CD4-positive, alpha-beta T cell (primary cell): ENCODE measurements at regions not wholly inside any gene's neighbourhood (a gene's known extent, or its start where the extent isn't known, plus 50 kb on each side); places are given as distances from the start of the nearest gene placed in this dataset.

Experiments
- ATAC-seq: fragments of 200-7000 bp; cut with Tn5 transposase; one replicate; pipeline ENCODE4 v1.10.0; 2022; ENCODE audit warnings: mild to moderate bottlenecking; ENCODE audit not compliant: poor library complexity
- CTCF ChIA-PET: fragments of 350-600 bp; sonication (Branson Sonifier 250); formaldehyde crosslinking; loops from one replicate; lab custom pipeline; 2021; ENCODE audit warnings: antibody characterized with exemption, inconsistent platforms; lab: Charles Lee
- POLR2A ChIA-PET: fragments of 350-600 bp; sonication (Branson Sonifier 250); formaldehyde crosslinking; loops from one replicate; lab custom pipeline; 2021; ENCODE audit warnings: antibody characterized with exemption, inconsistent platforms; lab: Charles Lee
- DNase-seq, 14 experiments: peaks; one replicate each; pipeline ENCODE4 v3.0.0-alpha.2; 2013 to 2020; ENCODE audit warnings: mixed read lengths in 2 of 14
- H3K27ac ChIP-seq, 2 donors: one replicate each; pipeline versions ENCODE4 v1.5.1 to v1.7.0; 2013; ENCODE audit warnings: low read length in 2 of 2, low read depth in 1 of 2, mild to moderate bottlenecking in 1 of 2
- H3K27me3 ChIP-seq, 2 experiments: 1 replicate in 1 of 2; 2 replicates in 1 of 2; pipeline versions ENCODE4 v1.6.1 to v1.7.0; 2013; ENCODE audit warnings: low read length in 2 of 2, control low read depth in 1 of 2, mild to moderate bottlenecking in 1 of 2, moderate library complexity in 1 of 2; ENCODE audit not compliant: insufficient read depth in 2 of 2, control insufficient read depth in 1 of 2
- H3K36me3 ChIP-seq: one replicate; pipeline ENCODE4 v1.6.1; 2013; ENCODE audit warnings: low read length, control low read depth; ENCODE audit not compliant: insufficient read depth
- H3K4me1 ChIP-seq: one replicate; pipeline ENCODE4 v1.6.1; 2013; ENCODE audit warnings: low read length, control low read depth; ENCODE audit not compliant: insufficient read depth
- H3K4me3 ChIP-seq: one replicate; pipeline ENCODE4 v1.5.1; 2013; ENCODE audit warnings: mild to moderate bottlenecking, low read length, moderate library complexity
- H3K9me3 ChIP-seq, 2 experiments: 1 replicate in 1 of 2; 2 replicates in 1 of 2; pipeline versions ENCODE4 v1.6.1 to v1.7.0; 2013; ENCODE audit warnings: low read length in 2 of 2, mild to moderate bottlenecking in 2 of 2, control low read depth in 1 of 2, moderate library complexity in 1 of 2; ENCODE audit not compliant: control insufficient read depth in 1 of 2, insufficient read depth in 1 of 2
- H3K27ac Mint-ChIP-seq: one replicate; pipeline ENCODE4 v1.8.0; 2020; ENCODE audit warnings: mixed read lengths
- H3K27me3 Mint-ChIP-seq: one replicate; pipeline ENCODE4 v1.8.0; 2021; ENCODE audit warnings: mixed read lengths
- H3K36me3 Mint-ChIP-seq: one replicate; pipeline ENCODE4 v1.8.0; 2021; ENCODE audit warnings: low read depth, mixed read lengths
- H3K4me1 Mint-ChIP-seq: one replicate; pipeline ENCODE4 v1.8.0; 2021; ENCODE audit warnings: low read depth, mixed read lengths
- H3K4me3 Mint-ChIP-seq: one replicate; pipeline ENCODE4 v1.8.0; 2020; ENCODE audit warnings: mild to moderate bottlenecking, mixed read lengths
- H3K9me3 Mint-ChIP-seq: one replicate; pipeline ENCODE4 v1.8.0; 2020; ENCODE audit warnings: mixed read lengths
- intact Hi-C, 2 experiments: fragments of 100-400 bp; cut with DNase I in 1 of 2; cut with micrococcal nuclease in 1 of 2; formaldehyde crosslinking; loops; one replicate each; pipeline versions ENCODE4 v1.15.1 to v1.9.0; 2023 to 2025; cut with DNase I, micrococcal nuclease
- TF ChIP-seq, protein P1 (sequence below): fragments of 200-600 bp; IDR thresholded peaks from one replicate; pipeline ENCODE4 v1.8.0; 2022; ENCODE audit warnings: antibody characterized with exemption, mild to moderate bottlenecking

DNA sequence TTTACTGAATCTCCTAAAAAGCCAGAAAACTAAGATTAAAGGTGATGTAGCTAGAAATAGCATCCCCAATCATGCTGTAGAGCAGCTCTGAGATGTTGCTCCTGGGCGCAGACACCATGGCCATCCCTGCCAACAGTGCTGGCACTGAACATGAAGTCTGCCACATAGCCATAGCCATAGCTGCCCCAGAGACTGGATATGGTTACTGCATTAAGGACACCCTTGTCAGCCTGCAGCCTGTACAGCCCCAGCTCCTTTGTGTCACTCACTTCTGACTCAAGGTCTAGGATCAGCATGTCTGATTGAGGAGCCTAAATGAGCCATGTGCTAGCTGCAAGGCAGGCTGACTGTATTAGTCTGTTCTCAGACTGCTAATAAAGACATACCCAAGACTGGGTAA, 284.6 kb downstream of the RPS24 start:
- TF ChIP-seq, protein P1, sequence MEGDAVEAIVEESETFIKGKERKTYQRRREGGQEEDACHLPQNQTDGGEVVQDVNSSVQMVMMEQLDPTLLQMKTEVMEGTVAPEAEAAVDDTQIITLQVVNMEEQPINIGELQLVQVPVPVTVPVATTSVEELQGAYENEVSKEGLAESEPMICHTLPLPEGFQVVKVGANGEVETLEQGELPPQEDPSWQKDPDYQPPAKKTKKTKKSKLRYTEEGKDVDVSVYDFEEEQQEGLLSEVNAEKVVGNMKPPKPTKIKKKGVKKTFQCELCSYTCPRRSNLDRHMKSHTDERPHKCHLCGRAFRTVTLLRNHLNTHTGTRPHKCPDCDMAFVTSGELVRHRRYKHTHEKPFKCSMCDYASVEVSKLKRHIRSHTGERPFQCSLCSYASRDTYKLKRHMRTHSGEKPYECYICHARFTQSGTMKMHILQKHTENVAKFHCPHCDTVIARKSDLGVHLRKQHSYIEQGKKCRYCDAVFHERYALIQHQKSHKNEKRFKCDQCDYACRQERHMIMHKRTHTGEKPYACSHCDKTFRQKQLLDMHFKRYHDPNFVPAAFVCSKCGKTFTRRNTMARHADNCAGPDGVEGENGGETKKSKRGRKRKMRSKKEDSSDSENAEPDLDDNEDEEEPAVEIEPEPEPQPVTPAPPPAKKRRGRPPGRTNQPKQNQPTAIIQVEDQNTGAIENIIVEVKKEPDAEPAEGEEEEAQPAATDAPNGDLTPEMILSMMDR = no peak
- ChIA-PET CTCF (no interaction called here), POLR2A (no interaction called here)
- Histone ChIP-seq H3K27ac (no peak overlapping the region), H3K4me3 (no peak overlapping the region), H3K36me3 (no peaks in the 10 kb centered on the region), H3K9me3 (no peaks in the 10 kb centered on the region), H3K4me1 (peaks cover 21% of the 10 kb centered on the region), H3K27me3 (no peaks in the 10 kb centered on the region)
- Mint-ChIP-seq H3K36me3 (no peaks in the 10 kb centered on the region), H3K27ac (no peak overlapping the region), H3K4me1 (peaks cover 7% of the 10 kb centered on the region), H3K27me3 (no peaks in the 10 kb centered on the region), H3K4me3 (no peak overlapping the region), H3K9me3 (peaks cover 3% of the 10 kb centered on the region)
- DNase-seq (peak in 1 of 14 experiments; percentile 14), ATAC-seq (no peak)
- intact Hi-C loops = no loop called here

DNA sequence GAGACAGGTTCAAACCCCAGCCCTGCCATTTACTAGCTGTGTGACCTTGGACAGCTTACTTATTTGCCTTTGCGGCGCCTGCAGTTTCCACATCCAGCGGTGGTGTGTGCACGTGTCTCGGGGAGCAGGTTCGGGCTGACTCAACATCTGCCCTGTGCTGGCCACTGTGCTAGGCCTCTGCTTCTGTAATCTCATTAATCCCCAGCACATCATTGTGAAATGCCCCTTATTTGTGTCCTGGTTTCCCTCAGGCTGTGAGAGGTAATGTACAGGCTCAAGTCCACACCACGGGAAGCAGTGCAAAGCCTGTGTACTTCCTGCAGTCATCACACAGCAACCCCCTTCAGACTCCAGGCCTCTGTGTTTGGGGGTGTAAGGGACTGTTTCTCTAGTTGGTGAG, 285.7 kb downstream of the RPS24 start:
- no peak for DNase-seq
- no peaks in the 10 kb centered on the region for H3K36me3 ChIP-seq

DNA sequence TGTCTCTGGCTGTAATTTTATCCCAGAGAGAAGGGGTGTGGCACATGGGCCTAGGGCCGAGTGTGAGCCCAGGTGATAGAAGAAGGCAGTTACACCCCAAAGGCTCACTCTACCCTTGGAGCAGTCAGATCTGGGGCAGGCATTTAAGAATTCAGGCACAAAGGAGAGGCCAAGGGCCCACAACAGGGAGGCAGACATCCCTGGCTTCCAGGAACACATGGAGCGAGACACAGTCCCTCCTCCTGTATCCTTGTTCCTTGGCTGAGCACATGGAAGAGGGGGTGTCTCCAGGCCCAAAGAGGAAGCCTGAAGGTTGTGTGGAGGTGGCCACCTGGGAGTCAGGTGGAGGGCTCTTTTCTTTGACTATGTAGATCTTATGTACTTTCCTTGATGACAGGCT, 286.2 kb downstream of the RPS24 start:
- no peaks in the 10 kb centered on the region for H3K36me3 Mint-ChIP-seq
- H3K27me3 Mint-ChIP-seq = no peaks in the 10 kb centered on the region
- Histone ChIP-seq H3K36me3 (no peaks in the 10 kb centered on the region), H3K4me3 (no peak overlapping the region), H3K27ac (peak overlapping the region in 1 of 2 donors; percentile 10), H3K27me3 (no peaks in the 10 kb centered on the region), H3K9me3 (no peaks in the 10 kb centered on the region), H3K4me1 (peaks cover 21% of the 10 kb centered on the region)
- intact Hi-C loops = no loop called here
- peaks cover 7% of the 10 kb centered on the region for H3K4me1 Mint-ChIP-seq
- no peak for ATAC-seq
- H3K9me3 Mint-ChIP-seq = peaks cover 3% of the 10 kb centered on the region
- ChIA-PET CTCF (no interaction called here), POLR2A (no interaction called here)
- H3K27ac Mint-ChIP-seq = peak overlapping the region; percentile 7
- TF ChIP-seq, protein P1 = no peak
- no peak overlapping the region for H3K4me3 Mint-ChIP-seq
- no peak for DNase-seq

More for the DNA sequence above, 285.7 kb downstream of the RPS24 start:
- Mint-ChIP-seq H3K4me1 (peaks cover 7% of the 10 kb centered on the region), H3K4me3 (no peak overlapping the region), H3K36me3 (no peaks in the 10 kb centered on the region), H3K27me3 (no peaks in the 10 kb centered on the region), H3K9me3 (peaks cover 3% of the 10 kb centered on the region), H3K27ac (no peak overlapping the region)
- ChIA-PET POLR2A (no interaction called here), CTCF (no interaction called here)
- ATAC-seq = no peak
- Histone ChIP-seq H3K4me3 (no peak overlapping the region), H3K9me3 (no peaks in the 10 kb centered on the region), H3K27me3 (no peaks in the 10 kb centered on the region), H3K4me1 (peaks cover 21% of the 10 kb centered on the region), H3K27ac (no peak overlapping the region)
- TF ChIP-seq, protein P1 = no peak
- intact Hi-C loops = no loop called here
